ENCODE measurements at regions not wholly inside any gene's neighbourhood (a gene's known extent, or its start where the extent isn't known, plus 50 kb on each side); places are given as distances from the start of the nearest gene placed in this dataset.

- Histone ChIP-seq H3K27me3 (ENCODE audit: control insufficient read depth, insufficient read depth, low read length) (no peaks in the 10 kb centered on the region), H3K27ac (no peak overlapping the region), H3K4me2 (ENCODE audit: low read length) (no peak overlapping the region), H3K4me3 (ENCODE audit: low read depth, low read length) (no peak overlapping the region), H3K9ac (no peak overlapping the region), H3K36me3 (ENCODE audit: control insufficient read depth, insufficient read depth, low read length) (no peaks in the 10 kb centered on the region), H3K4me1 (no peaks in the 10 kb centered on the region), H2AFZ (no peak overlapping the region), H3K9me3 (ENCODE audit: control insufficient read depth, low read length) (no peaks in the 10 kb centered on the region), H3K79me2 (no peaks in the 10 kb centered on the region)
- TF ChIP-seq, protein P1, sequence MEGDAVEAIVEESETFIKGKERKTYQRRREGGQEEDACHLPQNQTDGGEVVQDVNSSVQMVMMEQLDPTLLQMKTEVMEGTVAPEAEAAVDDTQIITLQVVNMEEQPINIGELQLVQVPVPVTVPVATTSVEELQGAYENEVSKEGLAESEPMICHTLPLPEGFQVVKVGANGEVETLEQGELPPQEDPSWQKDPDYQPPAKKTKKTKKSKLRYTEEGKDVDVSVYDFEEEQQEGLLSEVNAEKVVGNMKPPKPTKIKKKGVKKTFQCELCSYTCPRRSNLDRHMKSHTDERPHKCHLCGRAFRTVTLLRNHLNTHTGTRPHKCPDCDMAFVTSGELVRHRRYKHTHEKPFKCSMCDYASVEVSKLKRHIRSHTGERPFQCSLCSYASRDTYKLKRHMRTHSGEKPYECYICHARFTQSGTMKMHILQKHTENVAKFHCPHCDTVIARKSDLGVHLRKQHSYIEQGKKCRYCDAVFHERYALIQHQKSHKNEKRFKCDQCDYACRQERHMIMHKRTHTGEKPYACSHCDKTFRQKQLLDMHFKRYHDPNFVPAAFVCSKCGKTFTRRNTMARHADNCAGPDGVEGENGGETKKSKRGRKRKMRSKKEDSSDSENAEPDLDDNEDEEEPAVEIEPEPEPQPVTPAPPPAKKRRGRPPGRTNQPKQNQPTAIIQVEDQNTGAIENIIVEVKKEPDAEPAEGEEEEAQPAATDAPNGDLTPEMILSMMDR (IDR thresholded peaks at IDR 0.05), result no peak
These were observed 927.1 kb downstream of the C4orf33 start for GRCh38 chr4:130023088-130023487.

GRCh38 chr4:130025701-130026100 is 929.7 kb downstream of the C4orf33 start:
- no peaks in the 10 kb centered on the region for H3K9me3 ChIP-seq (ENCODE audit: control insufficient read depth, low read length)
- no peak overlapping the region for H3K4me2 ChIP-seq (ENCODE audit: low read length)
- no peak overlapping the region for H2AFZ ChIP-seq
- no peaks in the 10 kb centered on the region for H3K36me3 ChIP-seq (ENCODE audit: control insufficient read depth, insufficient read depth, low read length)
- H3K4me1 ChIP-seq, result no peaks in the 10 kb centered on the region
- TF ChIP-seq, protein P1 (IDR thresholded peaks at IDR 0.05), result no peak
- H3K4me3 ChIP-seq (ENCODE audit: low read depth, low read length), result no peak overlapping the region
- H3K79me2 ChIP-seq, result no peaks in the 10 kb centered on the region
- H3K27me3 ChIP-seq (ENCODE audit: control insufficient read depth, insufficient read depth, low read length), result no peaks in the 10 kb centered on the region
- no peak overlapping the region for H3K27ac ChIP-seq
- H3K9ac ChIP-seq, result no peak overlapping the region

DNA sequence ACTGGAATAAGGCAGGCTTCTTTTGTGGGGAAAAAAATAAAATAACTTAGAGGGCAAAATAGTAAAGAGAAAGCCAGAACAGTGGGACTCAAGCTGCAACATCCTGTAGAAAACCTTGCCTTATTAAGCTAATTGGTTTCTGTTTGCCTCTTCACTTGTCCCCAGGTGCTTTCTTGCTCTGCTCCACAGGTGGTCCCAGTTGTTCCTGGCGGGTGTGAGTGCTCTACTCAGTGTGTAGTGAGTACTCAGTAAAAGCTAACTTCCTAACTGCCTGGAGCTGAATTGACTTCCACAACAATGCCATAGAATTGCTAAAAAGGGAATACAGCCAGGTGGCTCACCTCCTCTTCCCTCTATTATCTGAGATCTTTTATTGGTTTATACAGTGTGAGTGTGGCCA is 930.2 kb downstream of the C4orf33 start:
- Histone ChIP-seq H3K4me2 (ENCODE audit: low read length) (no peak overlapping the region), H3K36me3 (ENCODE audit: control insufficient read depth, insufficient read depth, low read length) (no peaks in the 10 kb centered on the region), H3K4me1 (no peaks in the 10 kb centered on the region), H3K9me3 (ENCODE audit: control insufficient read depth, low read length) (no peaks in the 10 kb centered on the region), H3K27ac (no peak overlapping the region), H3K4me3 (ENCODE audit: low read depth, low read length) (no peak overlapping the region), H3K27me3 (ENCODE audit: control insufficient read depth, insufficient read depth, low read length) (no peaks in the 10 kb centered on the region), H3K79me2 (no peaks in the 10 kb centered on the region), H3K9ac (no peak overlapping the region), H2AFZ (no peak overlapping the region)
- TF ChIP-seq, protein P1 (IDR thresholded peaks at IDR 0.05), result no peak

GRCh38 chr4:130027973-130028372 is 932.0 kb downstream of the C4orf33 start:
- no peaks in the 10 kb centered on the region for H3K36me3 ChIP-seq (ENCODE audit: control insufficient read depth, insufficient read depth, low read length)

DNA sequence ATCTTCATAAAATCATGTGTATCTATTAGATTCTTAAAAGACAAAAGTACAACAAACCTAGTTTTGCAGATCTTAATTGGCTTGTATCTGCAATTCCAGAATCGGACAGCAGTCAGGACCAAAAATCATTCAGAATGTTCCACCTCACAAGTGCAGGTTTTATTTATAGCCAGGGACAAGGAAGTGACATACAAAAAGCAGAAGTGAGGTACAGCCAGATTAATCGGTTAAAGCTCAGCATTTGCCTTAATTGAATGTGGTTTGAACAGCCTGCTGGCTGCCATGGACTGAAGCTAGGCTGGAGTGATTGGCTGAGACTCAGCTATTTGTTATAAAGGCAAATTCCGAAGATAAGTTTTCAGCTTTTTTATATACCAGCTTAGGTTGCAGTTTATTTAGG is 932.6 kb downstream of the C4orf33 start:
- Histone ChIP-seq H3K9ac (no peak overlapping the region), H3K4me1 (no peaks in the 10 kb centered on the region), H3K4me2 (ENCODE audit: low read length) (no peak overlapping the region), H3K36me3 (ENCODE audit: control insufficient read depth, insufficient read depth, low read length) (no peaks in the 10 kb centered on the region), H3K79me2 (no peaks in the 10 kb centered on the region), H3K27me3 (ENCODE audit: control insufficient read depth, insufficient read depth, low read length) (no peaks in the 10 kb centered on the region), H3K27ac (no peak overlapping the region), H2AFZ (no peak overlapping the region), H3K4me3 (ENCODE audit: low read depth, low read length) (no peak overlapping the region), H3K9me3 (ENCODE audit: control insufficient read depth, low read length) (no peaks in the 10 kb centered on the region)
- TF ChIP-seq, protein P1 (IDR thresholded peaks at IDR 0.05), result no peak

More at GRCh38 chr4:130027973-130028372, 932.0 kb downstream of the C4orf33 start:
- TF ChIP-seq, protein P1 (IDR thresholded peaks at IDR 0.05), result no peak
- H3K79me2 ChIP-seq, result no peaks in the 10 kb centered on the region
- H3K4me1 ChIP-seq, result no peaks in the 10 kb centered on the region
- H2AFZ ChIP-seq, result no peak overlapping the region
- no peaks in the 10 kb centered on the region for H3K9me3 ChIP-seq (ENCODE audit: control insufficient read depth, low read length)
- no peaks in the 10 kb centered on the region for H3K27me3 ChIP-seq (ENCODE audit: control insufficient read depth, insufficient read depth, low read length)
- H3K27ac ChIP-seq, result no peak overlapping the region
- no peak overlapping the region for H3K4me3 ChIP-seq (ENCODE audit: low read depth, low read length)
- no peak overlapping the region for H3K9ac ChIP-seq
- H3K4me2 ChIP-seq (ENCODE audit: low read length), result no peak overlapping the region
